Activated naive CD4-positive, alpha-beta T cell treated with anti-CD3 and anti-CD28 coated beads, Interleukin-2, amount 50 U/mL, for 16 hours (primary cell): ENCODE measurements at regions not wholly inside any gene's neighbourhood (a gene's known extent, or its start where the extent isn't known, plus 50 kb on each side); places are given as distances from the start of the nearest gene placed in this dataset.
"Not testable (repeated sequence)": the region's sequence is repeated elsewhere in the genome, so short reads cannot be mapped to it uniquely, and the experiment has no call there.

ENCODE experiments used
- DNase-seq: peaks from one replicate; pipeline ENCODE4 v3.0.0-alpha.2; 2020

DNA sequence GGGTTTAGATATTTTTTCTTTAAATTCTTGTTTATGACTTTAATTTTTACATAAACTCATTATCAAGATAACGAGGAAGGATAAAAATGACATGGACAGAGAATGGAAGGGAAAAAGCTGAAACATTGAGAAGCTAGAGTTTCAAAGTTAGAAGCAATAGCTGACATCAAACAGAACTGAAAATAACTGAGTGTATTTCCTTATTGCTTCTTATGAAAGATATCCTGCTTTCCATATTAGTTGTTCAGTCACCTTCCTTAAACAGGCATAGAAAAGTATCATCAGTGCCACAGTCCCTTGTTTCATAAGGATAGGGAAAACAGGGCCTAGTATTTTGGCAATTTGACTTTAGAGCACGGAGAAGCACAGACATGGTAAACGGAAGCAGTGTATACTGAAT lies 460.5 kb upstream of the GHITM start:
- no peak for DNase-seq

DNA sequence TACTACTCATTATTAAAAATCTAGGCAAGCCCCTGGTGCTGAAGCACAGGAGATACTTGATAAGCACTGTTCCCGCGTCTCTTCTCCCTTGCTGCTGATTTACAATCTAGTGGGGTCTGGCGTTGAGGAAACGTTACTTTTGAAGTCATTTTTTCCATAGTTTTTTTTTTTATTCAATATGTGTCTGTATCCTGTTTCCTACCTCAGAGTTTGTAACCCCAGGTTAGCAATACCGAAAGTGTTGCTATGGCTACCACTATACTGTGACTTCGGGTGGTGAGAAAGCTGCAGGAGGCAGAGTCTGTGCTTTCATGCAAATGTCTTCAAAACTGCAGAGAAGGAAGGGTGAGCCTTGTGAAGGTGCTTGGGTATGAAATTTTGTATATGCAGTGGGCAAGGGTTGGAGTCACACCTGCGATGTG lies 458.8 kb upstream of the GHITM start:
- no peak for DNase-seq

DNA sequence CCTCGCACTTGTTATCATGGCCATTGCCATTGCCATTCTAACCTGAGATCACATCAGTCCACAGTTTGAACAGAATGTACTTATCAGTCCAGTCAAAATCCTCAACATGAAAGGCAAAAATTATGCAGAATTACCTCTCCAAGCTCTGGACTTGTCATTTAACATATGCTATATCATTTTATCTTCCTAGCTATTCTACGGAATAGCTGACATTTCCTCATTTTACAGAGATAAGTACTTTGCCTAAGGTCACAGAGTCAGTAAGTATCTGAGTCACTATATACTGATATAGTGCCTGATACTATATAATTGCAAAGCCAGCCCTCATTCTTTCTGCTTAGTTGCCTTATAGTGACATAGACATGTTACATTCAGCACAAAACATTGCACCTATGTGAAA lies 456.9 kb upstream of the GHITM start:
- no peak for DNase-seq

DNA sequence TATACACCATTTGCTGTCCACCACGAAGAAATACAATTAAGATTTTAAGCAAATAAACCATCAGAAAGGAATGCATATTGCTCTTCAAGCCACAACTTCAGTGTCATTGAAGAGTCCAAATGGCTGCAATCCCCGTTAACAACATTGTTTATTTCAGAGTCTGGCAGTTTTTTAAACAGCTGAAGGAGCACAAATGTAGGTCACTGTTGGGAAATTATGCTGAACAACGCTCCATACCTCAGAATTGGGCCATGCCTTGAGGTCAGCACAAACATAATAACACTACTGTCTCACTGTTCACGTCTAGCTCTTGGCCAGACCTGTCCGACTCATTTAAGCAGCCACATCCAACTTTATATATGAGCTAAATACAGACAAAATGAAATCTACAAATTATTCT lies 453.9 kb upstream of the GHITM start:
- DNase-seq = no peak

DNA sequence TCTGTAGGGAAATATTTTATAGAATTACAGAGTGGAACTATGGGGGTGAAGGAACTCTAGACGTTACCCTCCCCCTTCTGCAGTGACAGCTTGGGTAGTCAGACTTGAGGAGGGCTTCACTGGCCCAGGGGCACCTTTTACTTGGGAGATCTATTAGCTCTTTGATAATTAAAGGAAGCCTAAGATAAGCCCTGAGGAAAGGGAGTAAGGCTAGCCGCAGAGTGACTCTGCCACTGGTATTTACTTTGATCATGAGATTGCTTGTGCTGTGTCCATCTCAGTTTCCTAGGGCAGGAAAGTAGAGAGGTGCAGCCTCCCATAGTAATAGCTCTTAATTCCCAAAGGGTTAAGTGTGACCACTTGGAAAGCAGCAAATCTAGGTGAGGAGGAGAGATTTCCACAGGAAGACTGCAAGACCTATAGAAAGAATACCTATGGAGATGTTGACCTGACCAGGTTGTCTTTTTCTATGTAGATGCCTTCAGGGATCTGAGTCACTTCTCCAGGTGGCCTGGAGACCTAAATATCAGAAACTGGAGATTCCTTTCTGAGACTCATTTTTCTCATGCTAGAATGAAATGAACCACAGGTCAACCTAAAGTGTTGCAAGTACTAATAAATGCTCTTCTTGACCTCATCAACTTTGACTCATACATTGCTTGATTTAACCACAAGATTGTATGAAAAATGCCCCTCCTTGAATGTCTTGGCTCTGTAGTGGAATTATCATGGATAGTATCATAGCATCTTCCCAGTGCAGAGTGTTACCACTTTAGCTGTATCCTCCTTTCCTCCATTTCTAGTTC lies 447.3 kb upstream of the GHITM start:
- no peak for DNase-seq

DNA sequence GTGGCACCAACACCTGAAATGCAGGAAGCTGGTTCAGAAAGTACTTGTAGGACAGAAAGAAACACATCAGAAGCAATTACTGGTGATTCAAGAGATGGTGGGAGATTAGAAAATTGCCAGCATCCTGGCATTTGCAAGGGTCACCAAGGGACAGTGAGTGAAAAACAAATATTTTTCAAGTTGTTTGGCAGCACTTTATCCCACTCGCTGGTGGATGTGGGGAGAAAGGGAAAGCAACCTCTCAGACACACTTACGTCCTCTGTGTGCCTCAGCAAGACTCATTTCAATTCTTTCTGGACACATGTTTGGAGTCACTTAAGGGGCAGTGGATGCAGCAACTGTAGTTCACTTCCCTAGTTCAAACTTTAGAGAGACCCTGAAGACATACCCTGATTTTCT lies 440.4 kb upstream of the GHITM start:
- no peak for DNase-seq

DNA sequence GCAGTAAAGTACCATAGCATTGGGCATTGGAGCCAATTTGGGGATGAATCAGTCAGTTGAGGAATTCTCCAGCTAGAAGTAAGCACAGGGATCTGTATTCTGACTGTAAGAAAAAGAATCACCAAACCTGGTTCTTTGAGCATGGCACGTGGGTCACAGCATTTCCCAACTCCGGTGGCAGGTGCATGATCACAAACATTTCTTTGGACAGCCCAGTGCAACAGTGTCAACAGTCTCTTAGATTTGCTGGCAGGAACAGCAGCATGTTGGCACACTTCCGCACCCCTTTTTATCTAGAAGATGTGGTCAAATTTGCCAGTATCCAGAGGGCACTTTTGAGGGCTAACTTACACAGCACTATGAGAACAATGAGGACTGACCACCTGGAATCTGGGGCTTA lies 437.5 kb upstream of the GHITM start:
- DNase-seq = no peak

DNA sequence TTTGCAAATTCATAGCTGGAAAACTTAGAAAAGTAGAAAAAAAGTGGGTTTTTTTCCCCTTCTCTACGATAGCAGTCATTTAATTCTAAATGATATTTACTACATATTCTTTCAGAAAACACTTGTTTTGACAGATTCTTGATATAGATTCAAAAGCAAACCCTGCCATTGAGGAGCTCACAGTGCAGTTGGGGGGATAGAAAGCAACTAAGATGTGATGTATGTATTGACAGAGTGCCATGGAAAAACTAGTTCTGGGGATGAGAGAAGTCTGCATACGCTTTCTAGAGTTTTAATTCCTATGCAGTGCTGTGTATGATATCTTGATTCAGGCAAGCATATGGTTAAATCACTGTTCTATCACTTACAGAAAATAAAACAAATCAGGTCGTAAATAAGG lies 436.6 kb upstream of the GHITM start:
- no peak for DNase-seq

DNA sequence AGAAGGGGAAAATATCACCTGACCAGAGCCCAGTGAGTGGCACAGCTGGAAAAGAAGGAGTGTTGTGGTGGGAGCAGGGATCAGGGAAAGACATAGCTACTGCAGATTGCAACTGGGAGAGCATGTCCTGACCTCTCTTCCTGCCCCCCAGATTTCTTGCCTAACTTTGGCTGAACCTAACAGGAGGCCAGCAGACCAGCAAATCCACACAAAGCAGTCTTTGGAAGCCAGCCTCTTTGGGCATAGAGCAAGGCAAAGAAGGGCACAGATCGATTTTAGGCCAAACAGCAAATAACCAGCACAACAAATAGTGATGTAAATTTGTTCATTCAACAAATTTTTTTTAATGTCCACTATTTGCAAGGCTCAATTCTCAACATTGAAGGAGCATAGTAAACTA lies 433.2 kb upstream of the GHITM start:
- DNase-seq = no peak

DNA sequence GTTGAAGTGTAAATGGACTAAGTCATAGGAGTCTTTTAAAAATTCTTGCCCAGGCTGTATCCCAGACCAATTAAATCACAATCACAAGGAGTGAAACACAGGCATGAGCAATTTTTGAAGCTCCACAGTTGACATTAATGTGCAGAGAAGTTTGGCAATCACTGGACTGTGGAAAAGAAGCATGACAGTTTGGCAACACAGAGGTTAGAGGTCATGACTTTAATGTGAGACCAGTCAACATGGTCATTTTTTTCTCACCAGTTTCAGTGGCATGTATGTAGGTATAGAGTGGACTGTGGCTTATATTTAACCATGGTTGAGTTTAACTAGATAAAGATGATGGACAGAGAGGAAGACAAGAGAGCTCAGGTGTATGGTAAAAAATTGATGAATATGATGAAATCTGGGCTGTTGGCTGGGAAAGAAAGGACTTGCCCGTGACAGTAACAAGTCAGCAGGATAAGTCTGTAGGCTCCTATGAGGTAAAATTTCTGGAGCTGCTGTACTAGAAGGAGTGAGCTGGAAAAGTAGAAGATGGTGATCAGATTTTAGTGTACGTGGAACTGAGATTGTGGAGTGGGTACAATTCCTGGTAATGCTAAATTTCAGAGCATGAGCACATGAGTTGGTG lies 432.2 kb upstream of the GHITM start:
- no peak for DNase-seq

DNA sequence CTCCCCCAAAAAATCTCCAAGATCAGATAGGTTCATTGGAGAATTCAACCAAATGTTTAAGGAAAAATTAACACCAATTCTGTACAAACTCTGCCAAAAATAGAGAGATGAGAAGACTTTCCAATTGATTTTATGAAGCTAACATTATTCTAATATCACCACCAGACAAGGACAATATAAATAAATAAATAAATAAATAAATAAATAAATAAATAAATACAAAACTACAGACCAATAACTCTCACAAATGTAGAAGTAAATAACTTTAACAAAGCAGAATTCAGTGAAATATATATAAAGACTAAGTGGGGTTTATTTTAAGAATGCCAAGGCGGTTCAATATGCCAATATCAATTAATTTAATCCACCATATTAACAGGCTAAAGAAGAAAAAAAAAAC lies 425.9 kb upstream of the GHITM start:
- DNase-seq = no peak

DNA sequence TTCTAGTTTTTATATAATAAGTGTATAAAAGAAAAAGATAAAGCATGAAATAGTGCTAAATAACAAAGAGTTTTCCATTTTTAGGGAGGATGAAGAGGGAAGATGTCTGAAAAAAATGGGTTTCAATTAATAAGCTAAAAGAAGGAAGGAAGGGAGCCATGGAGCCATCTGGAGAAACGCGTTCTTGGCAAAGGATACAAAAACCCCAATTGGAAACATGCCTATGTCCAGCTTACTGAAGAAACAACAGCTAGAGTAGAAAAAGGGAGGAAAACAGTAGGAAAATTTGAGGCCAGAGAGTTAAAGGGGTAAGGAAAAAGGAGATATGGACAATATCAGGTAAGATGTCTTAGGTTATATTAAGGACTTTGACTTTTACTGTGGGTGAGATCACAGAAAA lies 416.2 kb upstream of the GHITM start:
- no peak for DNase-seq

DNA sequence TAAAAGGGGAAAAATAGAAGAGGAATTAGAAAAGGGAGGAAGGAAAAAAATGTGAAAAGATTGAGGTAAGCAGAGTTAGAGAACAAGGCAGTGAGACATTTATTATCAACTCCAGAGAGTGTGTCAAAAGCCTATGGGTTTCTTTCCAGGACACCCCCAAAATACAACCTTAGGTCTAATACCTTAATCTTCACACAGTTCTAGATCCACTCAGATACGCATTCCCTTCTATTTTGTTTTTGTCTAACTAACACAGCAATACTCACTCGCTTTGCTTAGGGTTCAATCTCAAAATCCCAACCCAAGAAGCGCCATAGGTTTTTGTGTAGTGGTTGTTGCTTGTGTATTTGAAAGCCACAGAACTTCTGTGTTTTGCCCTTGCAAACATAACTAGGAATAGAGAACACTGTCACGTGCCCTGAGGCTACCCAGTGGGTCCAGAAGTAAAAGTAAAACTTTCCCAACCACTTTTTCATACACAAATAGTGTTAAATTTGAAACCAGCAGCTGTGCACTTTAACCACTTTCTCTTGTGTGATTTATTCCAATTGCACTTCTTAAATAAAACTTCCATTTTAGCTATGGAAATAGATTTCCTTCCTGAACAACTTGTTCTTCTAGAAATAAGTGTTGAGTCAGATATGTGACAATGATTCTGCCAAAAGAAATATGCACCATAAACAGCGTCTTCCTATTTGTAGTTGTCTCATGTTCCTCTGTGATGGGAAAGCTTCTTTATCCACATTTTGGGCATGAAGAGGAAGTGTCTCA lies 414.7 kb upstream of the GHITM start:
- no peak for DNase-seq

DNA sequence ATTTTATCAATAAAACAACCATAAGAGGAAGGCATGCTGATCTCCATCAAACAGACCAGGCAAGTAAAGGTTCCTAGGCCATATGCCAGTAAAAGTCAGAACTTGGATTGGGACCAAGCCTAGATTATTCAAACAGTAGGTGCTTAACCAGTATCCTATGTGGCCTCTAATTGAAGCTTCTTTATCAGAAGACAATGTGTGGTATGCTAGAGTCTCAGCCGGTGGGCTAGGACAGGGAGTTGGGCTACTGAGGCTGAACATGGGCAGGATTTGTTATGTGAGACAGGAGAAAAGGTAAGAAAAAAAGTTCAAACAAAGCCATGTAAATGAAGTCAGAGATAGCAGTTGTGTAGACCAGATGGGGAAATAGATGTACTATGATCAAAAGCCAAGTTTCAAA lies 413.7 kb upstream of the GHITM start:
- DNase-seq = no peak

DNA sequence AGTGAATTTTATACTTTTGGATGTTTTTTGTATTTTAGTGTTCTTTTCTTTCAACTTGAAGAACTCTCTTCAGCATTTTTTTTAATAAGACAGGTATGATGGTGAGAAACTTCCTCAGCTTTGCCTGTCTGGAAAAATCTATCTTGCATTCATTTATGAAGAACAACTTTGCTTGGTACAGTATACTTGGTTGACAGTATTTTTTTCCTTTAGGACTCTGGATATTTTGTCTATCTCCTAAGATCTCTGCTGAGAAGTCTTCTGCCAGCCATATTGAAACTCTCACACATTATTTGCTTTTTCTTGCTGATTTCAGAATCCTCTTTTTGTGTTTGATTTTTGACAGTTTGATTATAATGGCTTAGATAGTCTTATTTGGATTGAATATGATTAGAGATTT lies 405.0 kb upstream of the GHITM start:
- no peak for DNase-seq

DNA sequence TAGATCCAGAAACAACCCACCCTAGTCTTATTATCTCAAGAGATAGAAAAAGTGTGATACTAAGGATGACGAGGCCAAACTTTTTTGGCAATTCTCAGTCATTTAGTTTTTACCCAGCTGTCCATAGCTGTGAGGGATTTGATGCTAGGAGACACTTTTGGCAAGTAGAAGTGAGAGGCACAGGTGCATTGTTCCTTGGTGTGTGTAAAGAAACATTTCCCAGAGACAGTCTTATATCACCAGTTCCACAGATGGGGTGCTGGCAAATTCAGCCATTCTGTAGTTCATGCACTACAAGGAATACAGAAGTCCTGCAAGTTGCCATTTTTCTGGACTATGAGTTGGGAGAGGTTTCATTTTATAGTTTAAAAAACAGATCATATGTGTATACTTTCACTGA lies 403.3 kb upstream of the GHITM start:
- no peak for DNase-seq

DNA sequence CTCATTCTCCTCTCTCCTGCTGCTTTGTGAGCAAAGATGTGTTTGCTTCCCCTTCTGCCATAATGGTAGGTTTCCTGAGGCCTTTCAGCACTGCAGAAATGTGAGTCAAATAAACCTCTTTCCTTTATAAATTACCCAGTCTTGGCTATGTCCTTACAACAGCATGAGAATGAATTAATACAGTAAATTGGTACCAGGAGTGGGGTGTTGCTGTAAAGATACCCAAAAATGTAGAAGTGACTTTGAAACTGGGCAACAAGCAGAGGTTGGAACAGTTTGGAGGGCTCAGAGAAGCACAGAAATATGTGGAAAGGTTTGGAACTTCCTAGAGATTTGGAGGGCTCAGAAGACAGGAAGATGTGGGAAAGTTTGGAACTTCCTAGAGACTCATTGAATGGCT lies 388.7 kb upstream of the GHITM start:
- no peak for DNase-seq

DNA sequence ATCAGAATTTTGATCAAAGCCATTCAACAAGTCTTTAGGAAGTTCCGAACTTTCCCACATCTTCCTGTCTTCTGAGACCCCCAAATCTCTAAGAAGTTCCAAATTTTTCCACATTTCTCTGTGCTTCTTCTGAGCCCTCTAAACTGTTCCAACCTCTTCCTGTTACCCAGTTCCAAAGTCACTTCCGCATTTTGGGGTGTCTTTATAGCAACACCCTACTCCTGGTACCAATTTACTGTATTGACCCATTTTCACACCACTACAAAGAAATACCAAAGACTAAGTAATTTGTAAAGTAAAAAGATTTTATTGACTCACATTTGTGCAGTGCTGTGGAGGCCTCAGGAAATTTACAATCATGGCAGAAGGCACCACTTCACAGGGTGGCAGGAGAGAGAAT lies 385.8 kb upstream of the GHITM start:
- no peak for DNase-seq

DNA sequence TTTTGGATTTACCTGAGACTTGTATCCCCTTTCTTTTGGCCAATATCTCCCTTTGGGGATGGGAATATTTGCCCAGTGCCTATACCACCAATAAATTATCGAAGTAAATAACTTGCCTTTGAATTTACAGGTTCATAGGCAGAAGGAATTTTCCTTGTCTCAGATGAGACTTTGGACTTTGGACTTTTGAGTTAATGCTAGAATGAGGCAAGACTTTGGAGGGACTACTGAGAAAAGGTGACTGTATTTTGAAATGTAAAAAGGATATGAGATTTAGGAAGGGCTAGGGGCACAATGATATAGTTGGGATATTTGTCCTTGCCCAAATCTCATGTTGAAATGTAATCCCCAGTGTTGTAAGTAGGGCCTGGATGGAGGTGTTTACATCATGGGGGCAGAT lies 384.5 kb upstream of the GHITM start:
- DNase-seq = no peak

DNA sequence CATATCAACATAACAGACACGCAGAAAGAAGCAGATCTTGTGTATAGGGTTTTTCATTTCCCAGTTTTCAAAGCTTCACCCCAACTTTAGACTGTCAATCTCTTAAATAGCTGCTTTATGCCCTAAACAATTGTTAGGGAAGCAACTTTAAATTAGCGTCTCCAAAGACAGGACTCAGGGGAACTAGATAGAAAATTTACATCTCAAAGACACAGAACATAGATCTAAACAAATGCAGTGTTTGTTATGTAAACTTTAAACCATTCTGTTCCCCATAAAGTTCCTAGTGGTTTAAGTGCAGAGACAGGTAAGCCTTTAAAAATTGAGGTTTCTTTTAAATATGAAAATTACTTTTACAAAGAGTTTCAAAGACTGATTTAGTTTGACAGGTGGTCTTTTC lies 379.2 kb upstream of the GHITM start:
- DNase-seq = no peak

DNA sequence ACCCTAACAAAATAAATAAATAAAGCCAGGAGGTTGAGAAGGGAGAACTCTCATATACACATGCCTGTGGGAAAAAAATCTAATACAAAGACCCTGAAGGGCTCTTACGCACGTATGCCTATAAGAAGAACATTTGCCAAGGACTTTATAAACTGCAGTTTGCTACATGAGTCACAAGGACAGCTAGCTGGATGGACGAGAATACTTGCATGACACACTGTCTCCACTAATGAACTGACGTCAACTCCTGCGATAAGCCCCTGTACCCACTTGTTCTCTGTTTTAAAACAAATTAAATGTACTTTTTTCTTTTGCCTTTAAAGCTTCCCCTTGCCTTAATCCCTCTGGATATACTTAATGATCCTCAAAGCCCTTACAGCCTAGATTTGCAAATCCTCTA lies 374.6 kb upstream of the GHITM start:
- no peak for DNase-seq

DNA sequence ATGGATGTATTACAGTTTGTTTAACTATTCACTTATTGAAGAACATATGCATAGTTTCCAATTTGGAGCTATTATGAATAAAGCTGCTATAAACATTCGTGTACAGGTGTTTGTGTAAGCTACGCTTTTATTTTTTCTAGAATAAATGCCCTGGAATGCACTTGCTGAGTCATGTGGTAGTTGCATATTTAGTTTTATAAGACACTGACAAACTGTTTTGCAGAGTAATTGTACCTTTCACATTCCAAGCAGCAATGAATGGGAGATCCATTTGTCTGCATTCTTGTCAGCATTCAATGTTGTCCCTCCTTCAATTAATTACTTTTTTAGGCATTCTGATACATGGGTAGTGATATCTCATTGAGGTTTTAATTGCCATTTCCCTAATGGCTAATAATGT lies 373.6 kb upstream of the GHITM start:
- DNase-seq = no peak

DNA sequence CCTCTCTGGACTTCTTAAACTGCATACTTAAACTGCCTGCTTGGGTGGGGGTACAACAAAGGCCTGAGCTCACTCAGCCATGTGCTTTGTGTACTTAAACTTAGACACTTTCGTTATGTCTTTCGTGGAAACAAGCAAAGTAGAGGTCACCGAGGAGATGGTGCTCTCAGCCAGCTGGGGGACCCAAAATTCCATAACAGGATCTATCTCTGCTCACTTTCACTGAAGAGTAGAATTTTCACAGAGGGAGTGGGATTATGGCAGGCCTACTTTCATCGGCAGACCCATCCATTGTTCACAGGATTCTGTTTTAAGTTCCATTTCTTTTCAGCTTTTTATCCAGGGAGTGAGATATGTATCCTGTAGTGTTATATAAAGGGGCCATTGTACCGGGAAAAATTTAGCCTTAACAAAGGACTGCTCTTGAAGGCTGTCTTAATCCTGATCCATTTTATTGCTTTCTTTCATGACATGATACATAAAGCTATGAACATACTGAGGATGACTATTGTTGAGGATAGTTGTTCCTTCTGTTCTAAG lies 370.0 kb upstream of the GHITM start:
- DNase-seq = no peak

DNA sequence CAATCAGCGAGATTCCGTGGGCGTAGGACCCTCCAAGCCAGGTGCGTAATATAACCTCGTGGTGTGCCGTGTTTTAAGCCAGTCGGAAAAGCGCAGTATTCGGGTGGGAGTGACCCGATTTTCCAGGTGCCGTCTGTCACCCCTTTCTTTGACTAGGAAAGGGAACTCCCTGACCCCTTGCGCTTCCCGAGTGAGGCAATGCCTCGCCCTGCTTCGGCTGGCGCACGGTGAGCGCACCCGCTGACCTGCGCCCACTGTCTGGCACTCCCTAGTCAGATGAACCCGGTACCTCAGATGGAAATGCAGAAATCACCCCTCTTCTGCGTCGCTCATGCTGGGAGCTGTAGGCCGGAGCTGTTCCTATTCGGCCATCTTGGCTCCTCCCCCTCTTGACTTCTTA lies 352.6 kb upstream of the GHITM start:
- DNase-seq = not testable (repeated sequence)
